HepG2 (cell line): ENCODE measurements at regions not wholly inside any gene's neighbourhood (a gene's known extent, or its start where the extent isn't known, plus 50 kb on each side); places are given as distances from the start of the nearest gene placed in this dataset.

ENCODE experiments used
- ARID5B ChIP-seq: IDR thresholded peaks from 2 replicates; pipeline ENCODE4 v1.4.0; 2020; ENCODE audit warnings: mild to moderate bottlenecking, missing genetic modification reagents
- CEBPG ChIP-seq: IDR thresholded peaks from 2 replicates; pipeline ENCODE4 v1.6.1; 2016
- DMTF1 ChIP-seq: sonication (generic); formaldehyde crosslinking; IDR thresholded peaks from 2 replicates; pipeline ENCODE4 v1.4.0; 2020; ENCODE audit warnings: mild to moderate bottlenecking, missing genetic modification reagents
- MTF1 ChIP-seq: sonication (generic); formaldehyde crosslinking; IDR thresholded peaks from 2 replicates; pipeline ENCODE4 v1.5.0; 2020; ENCODE audit warnings: missing genetic modification reagents
- NPAS2 ChIP-seq: sonication (generic); formaldehyde crosslinking; IDR thresholded peaks from 2 replicates; pipeline ENCODE4 v1.8.0; 2022; ENCODE audit warnings: mild to moderate bottlenecking, missing genetic modification reagents, borderline replicate concordance
- REST ChIP-seq, 2 experiments: IDR thresholded peaks; 2 replicates each; pipeline ENCODE4 v1.6.1; 2011 to 2012; ENCODE audit warnings: low read length in 2 of 2, borderline replicate concordance in 1 of 2, low read depth in 1 of 2, mild to moderate bottlenecking in 1 of 2, moderate library complexity in 1 of 2
- SKIL ChIP-seq: sonication (generic); formaldehyde crosslinking; IDR thresholded peaks from 2 replicates; pipeline ENCODE4 v1.8.0; 2022; ENCODE audit warnings: missing genetic modification reagents, mild to moderate bottlenecking, moderate library complexity, borderline replicate concordance
- ZFP91 ChIP-seq: sonication (generic); formaldehyde crosslinking; IDR thresholded peaks from 2 replicates; pipeline ENCODE4 v1.9.0; 2022; ENCODE audit warnings: missing genetic modification reagents, mild to moderate bottlenecking, borderline replicate concordance
- ZNF512 ChIP-seq: sonication (generic); formaldehyde crosslinking; IDR thresholded peaks from 2 replicates; pipeline ENCODE4 v1.4.0; 2020; ENCODE audit warnings: mild to moderate bottlenecking, missing genetic modification reagents

GRCh38 chr14:104240434-104241157 lies 102.2 kb downstream of the KIF26A start (continued):
- TF ChIP-seq ZNF512 (CRISPR knock-in tag): no peak
- TF ChIP-seq DMTF1: no peak
- TF ChIP-seq ZFP91: no peak
- TF ChIP-seq ARID5B: no peak
- TF ChIP-seq MTF1 (CRISPR knock-in tag): no peak
- no peak for TF ChIP-seq REST (IDR thresholded peaks at IDR 0.05; ENCODE audit: borderline replicate concordance in 1 of 2, low read depth in 1 of 2, low read length in 2 of 2)
- TF ChIP-seq CEBPG (CRISPR knock-in tag): no peak
- no peak for TF ChIP-seq SKIL (CRISPR knock-in tag)
- TF ChIP-seq NPAS2 (CRISPR knock-in tag): no peak
